ENCODE measurements at regions not wholly inside any gene's neighbourhood (a gene's known extent, or its start where the extent isn't known, plus 50 kb on each side); places are given as distances from the start of the nearest gene placed in this dataset.

- Mint-ChIP-seq H3K9me3 (peaks cover 0 to 9% (median 6%) of the 10 kb centered on the region in 6 donors), H3K4me3 (no peak overlapping the region), H3K4me1 (no peaks in the 10 kb centered on the region), H3K27ac (no peak overlapping the region), H3K27me3 (ENCODE audit: low read depth in 3 of 3) (peaks cover 2 to 3% (median 2%) of the 10 kb centered on the region in 3 donors), H3K36me3 (peaks cover 0 to 4% (median 3%) of the 10 kb centered on the region in 3 donors)
- DNase-seq: no peak
Observed at GRCh38 chr4:38442073-38442788, 221.8 kb upstream of the KLF3 start.

DNA sequence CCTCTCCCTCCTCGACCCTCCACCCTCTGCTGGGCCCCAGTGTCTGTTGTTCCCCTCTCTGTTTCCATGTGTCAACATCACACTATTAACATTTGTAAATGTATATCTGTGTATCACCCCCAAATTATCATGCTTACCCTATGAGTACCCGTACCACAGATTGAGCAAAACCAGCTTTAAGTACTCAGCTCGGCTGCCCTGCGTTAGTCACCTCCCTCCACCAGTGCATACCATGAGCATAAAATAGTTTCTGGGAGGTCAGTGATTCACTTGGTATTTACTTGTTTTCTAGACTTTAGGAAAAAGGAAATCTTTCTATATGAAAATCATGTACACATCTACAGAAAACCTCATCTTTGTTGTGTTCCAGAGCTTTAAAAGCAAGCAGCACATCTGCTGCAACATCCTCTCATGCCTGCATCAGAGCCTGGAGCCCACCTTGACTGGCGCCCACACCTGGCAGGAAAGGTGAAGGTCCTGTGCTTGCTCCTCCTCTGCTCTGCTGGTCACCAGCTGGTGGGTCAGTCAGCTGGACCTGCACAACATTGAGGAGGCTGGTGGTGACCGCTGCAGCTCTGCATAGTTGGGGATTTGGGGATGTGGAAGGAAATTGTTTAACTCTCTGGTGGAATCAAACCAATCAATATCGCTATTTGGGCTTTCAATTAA, 214.4 kb upstream of the KLF3 start:
- Mint-ChIP-seq H3K27ac (peak overlapping the region in 1 of 6 donors; percentile 44), H3K4me3 (no peak overlapping the region), H3K4me1 (no peaks in the 10 kb centered on the region), H3K9me3 (no peaks in the 10 kb centered on the region), H3K27me3 (ENCODE audit: low read depth in 3 of 3) (peaks cover 3 to 8% (median 6%) of the 10 kb centered on the region in 3 donors), H3K36me3 (no peaks in the 10 kb centered on the region)
- no peak for DNase-seq

- peak overlapping the region in 1 of 6 donors; percentile 29 for H3K27ac Mint-ChIP-seq
- peaks cover 3 to 9% (median 9%) of the 10 kb centered on the region in 3 donors for H3K27me3 Mint-ChIP-seq (ENCODE audit: low read depth in 3 of 3)
- H3K9me3 Mint-ChIP-seq: peaks cover 0 to 2% (median 0%) of the 10 kb centered on the region in 6 donors
- no peaks in the 10 kb centered on the region for H3K4me1 Mint-ChIP-seq
- no peak for DNase-seq
- H3K36me3 Mint-ChIP-seq: no peaks in the 10 kb centered on the region
- H3K4me3 Mint-ChIP-seq: no peak overlapping the region
Observed at GRCh38 chr4:38452009-38452408, 212.0 kb upstream of the KLF3 start.

DNA sequence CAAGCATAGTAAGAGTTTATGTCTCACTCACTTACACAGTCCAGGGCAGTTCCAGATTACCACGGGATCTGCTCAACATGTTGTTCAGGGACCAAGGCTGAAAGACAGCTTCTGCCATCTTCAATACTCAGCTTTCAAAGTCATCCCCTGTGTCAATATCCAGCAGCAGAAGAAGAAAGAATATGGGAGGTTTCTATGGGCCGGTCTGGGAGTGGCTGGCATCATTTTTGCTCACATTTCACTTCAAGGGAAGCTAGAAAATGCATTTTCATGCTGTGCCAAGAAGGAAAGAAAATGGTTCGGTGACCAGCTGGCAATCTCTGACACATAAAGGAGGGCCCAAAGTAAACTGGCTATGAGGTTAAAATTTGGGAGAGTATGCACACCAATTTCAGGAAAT, 211.5 kb upstream of the KLF3 start:
- H3K4me3 Mint-ChIP-seq: no peak overlapping the region

GRCh38 chr4:38453253-38453881, 210.6 kb upstream of the KLF3 start:
- Mint-ChIP-seq H3K36me3 (no peaks in the 10 kb centered on the region), H3K4me3 (no peak overlapping the region), H3K27me3 (ENCODE audit: low read depth in 3 of 3) (peaks cover 3 to 9% (median 9%) of the 10 kb centered on the region in 3 donors), H3K9me3 (peaks cover 0 to 2% (median 0%) of the 10 kb centered on the region in 6 donors), H3K4me1 (no peaks in the 10 kb centered on the region), H3K27ac (no peak overlapping the region)
- no peak for DNase-seq

More for the DNA sequence above, 211.5 kb upstream of the KLF3 start:
- Mint-ChIP-seq H3K9me3 (peaks cover 0 to 2% (median 0%) of the 10 kb centered on the region in 6 donors), H3K27ac (no peak overlapping the region), H3K4me1 (no peaks in the 10 kb centered on the region), H3K36me3 (no peaks in the 10 kb centered on the region), H3K27me3 (ENCODE audit: low read depth in 3 of 3) (peaks cover 3 to 9% (median 9%) of the 10 kb centered on the region in 3 donors)
- no peak for DNase-seq

DNA sequence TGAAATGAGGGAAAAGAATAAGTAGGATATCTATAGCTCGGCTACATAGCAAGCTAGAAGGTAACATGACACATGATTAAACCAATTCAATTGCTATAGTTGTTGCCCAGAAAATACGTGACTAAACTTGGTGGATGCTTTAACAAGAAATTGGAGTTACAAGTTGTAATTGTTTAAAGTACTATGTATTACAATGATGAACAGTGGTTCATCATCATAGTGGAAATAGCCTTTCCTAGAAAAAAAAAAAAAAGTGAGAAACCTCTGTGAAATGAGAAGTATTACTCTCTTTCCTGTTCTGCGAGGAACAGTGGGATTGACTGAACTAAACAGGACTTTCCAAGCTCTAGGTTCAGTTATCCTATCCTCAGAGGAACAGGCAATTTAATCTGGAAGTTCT, 209.7 kb upstream of the KLF3 start:
- Mint-ChIP-seq H3K36me3 (no peaks in the 10 kb centered on the region), H3K4me1 (no peaks in the 10 kb centered on the region), H3K9me3 (peaks cover 0 to 2% (median 0%) of the 10 kb centered on the region in 6 donors), H3K27ac (no peak overlapping the region), H3K4me3 (peak overlapping the region in 1 of 5 donors; percentile 37), H3K27me3 (ENCODE audit: low read depth in 3 of 3) (peaks cover 3 to 10% (median 8%) of the 10 kb centered on the region in 3 donors)
- DNase-seq: no peak

GRCh38 chr4:38455092-38455862, 208.7 kb upstream of the KLF3 start:
- no peaks in the 10 kb centered on the region for H3K36me3 Mint-ChIP-seq
- no peak for DNase-seq
- H3K27me3 Mint-ChIP-seq (ENCODE audit: low read depth in 3 of 3): peaks cover 0 to 10% (median 9%) of the 10 kb centered on the region in 3 donors
- H3K4me3 Mint-ChIP-seq: peak overlapping the region in 1 of 5 donors; percentile 27
- peaks cover 0 to 2% (median 0%) of the 10 kb centered on the region in 6 donors for H3K9me3 Mint-ChIP-seq
- H3K27ac Mint-ChIP-seq: no peak overlapping the region
- no peaks in the 10 kb centered on the region for H3K4me1 Mint-ChIP-seq

- H3K27me3 Mint-ChIP-seq (ENCODE audit: low read depth in 3 of 3): peaks cover 0 to 10% (median 10%) of the 10 kb centered on the region in 3 donors
- peaks cover 0 to 2% (median 0%) of the 10 kb centered on the region in 6 donors for H3K9me3 Mint-ChIP-seq
- H3K4me3 Mint-ChIP-seq: no peak overlapping the region
- no peak for DNase-seq
- no peaks in the 10 kb centered on the region for H3K36me3 Mint-ChIP-seq
- no peak overlapping the region for H3K27ac Mint-ChIP-seq
- H3K4me1 Mint-ChIP-seq: no peaks in the 10 kb centered on the region
Observed at GRCh38 chr4:38456096-38456495, 207.9 kb upstream of the KLF3 start.

DNA sequence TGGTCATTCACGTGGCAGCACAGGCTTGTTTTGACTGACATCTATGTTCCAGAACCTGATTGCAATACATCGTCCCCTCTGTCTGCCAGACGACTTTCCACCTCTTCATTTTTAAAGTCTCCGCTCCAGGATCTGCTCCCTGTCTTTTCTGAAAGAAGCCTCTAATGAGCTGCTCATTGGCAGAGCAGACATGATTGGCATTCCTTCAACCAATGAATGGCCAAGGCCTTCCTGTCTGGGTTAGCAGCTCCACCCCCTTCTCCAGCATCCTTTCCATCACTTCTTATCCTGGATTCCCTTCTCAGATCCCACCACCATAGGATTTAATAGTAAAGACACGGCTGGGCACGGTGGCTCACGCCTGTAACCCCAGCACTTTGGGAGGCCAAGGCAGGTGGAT, 202.7 kb upstream of the KLF3 start:
- no peak overlapping the region for H3K4me3 Mint-ChIP-seq
- H3K4me1 Mint-ChIP-seq: peaks cover 10 to 12% of the 10 kb centered on the region in 2 donors
- H3K27me3 Mint-ChIP-seq (ENCODE audit: low read depth in 3 of 3): peaks cover 2 to 4% (median 2%) of the 10 kb centered on the region in 3 donors
- H3K36me3 Mint-ChIP-seq: peaks cover 0 to 4% (median 0%) of the 10 kb centered on the region in 3 donors
- peaks cover 0 to 2% (median 0%) of the 10 kb centered on the region in 6 donors for H3K9me3 Mint-ChIP-seq
- H3K27ac Mint-ChIP-seq: peak overlapping the region in 1 of 6 donors; percentile 43
- no peak for DNase-seq

- Mint-ChIP-seq H3K4me3 (no peak overlapping the region), H3K27ac (peak overlapping the region in 1 of 6 donors; percentile 28)
Observed at GRCh38 chr4:38462367-38463055, 201.5 kb upstream of the KLF3 start.

DNA sequence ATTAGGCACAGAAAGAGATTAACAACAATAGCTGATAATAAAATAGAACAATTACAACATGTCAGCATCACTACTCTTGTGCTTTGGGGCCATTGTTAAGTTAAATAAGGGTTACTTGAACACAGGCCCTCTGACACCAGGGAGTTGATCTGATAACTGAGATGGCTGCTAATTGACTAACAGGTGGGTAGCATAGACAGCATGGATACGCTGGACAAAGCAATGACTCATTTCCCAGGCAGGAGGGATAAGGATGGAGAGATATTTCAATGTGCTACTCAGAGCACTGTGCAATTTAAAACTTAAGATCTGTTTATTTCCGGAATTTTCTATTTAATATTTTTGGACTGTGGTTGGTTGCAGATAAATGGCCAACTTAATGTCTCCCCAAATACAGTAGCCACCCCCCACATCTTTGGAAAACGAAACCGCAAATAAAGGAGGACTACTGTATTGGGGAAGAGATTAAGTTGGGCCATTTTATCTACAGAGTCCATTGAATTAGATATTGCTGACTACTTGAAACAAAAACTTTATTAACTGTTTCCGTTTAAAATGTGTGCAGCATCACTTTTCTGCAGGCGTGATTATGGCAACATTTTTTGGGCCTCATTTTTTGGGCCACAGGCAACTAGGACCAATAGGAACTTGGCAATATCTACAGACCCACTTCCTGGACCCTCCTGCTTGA, 200.6 kb upstream of the KLF3 start:
- peaks cover 0 to 9% (median 6%) of the 10 kb centered on the region in 3 donors for H3K36me3 Mint-ChIP-seq
- DNase-seq: no peak
- no peak overlapping the region for H3K4me3 Mint-ChIP-seq
- H3K27ac Mint-ChIP-seq: no peak overlapping the region
- peaks cover 10 to 12% of the 10 kb centered on the region in 2 donors for H3K4me1 Mint-ChIP-seq
- peaks cover 0 to 6% (median 4%) of the 10 kb centered on the region in 6 donors for H3K9me3 Mint-ChIP-seq
- H3K27me3 Mint-ChIP-seq (ENCODE audit: low read depth in 3 of 3): peaks cover 2 to 4% (median 4%) of the 10 kb centered on the region in 3 donors

More at GRCh38 chr4:38462367-38463055, 201.5 kb upstream of the KLF3 start:
- H3K4me1 Mint-ChIP-seq: peaks cover 10 to 12% of the 10 kb centered on the region in 2 donors
- DNase-seq: no peak
- peaks cover 0 to 9% (median 6%) of the 10 kb centered on the region in 3 donors for H3K36me3 Mint-ChIP-seq
- H3K9me3 Mint-ChIP-seq: peaks cover 0 to 6% (median 4%) of the 10 kb centered on the region in 6 donors
- peaks cover 2 to 4% (median 4%) of the 10 kb centered on the region in 3 donors for H3K27me3 Mint-ChIP-seq (ENCODE audit: low read depth in 3 of 3)

DNA sequence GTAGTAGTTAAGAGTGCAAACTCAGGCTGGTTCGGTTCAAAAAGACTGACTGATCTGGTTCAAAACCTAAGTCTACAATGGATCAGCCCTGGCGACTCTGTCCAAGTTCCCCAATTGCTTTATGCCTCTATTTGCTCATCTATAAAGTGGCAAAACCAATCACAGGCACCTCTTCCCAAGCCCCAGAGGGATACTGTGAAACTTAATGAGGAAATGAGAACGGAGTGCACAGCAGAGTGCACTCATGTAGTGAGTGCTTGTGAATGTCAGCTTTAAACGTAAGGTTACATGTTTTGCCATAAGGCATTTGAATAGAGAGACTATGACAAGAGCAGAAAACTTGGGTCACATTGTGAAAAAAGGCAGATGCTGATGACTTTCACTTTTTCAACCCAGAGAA, 199.7 kb upstream of the KLF3 start:
- H3K9me3 Mint-ChIP-seq: peaks cover 0 to 6% (median 4%) of the 10 kb centered on the region in 6 donors
- H3K27me3 Mint-ChIP-seq (ENCODE audit: low read depth in 3 of 3): peaks cover 0 to 4% (median 2%) of the 10 kb centered on the region in 3 donors
- no peak for DNase-seq
- peaks cover 0 to 9% (median 6%) of the 10 kb centered on the region in 3 donors for H3K36me3 Mint-ChIP-seq
- H3K27ac Mint-ChIP-seq: peak overlapping the region in 4 of 6 donors; percentile 2 to 58 (median 24)
- peak overlapping the region in 3 of 5 donors; percentile 4 to 40 (median 39) for H3K4me3 Mint-ChIP-seq
- peaks cover 10 to 12% of the 10 kb centered on the region in 2 donors for H3K4me1 Mint-ChIP-seq
